ENCODE measurements at regions not wholly inside any gene's neighbourhood (a gene's known extent, or its start where the extent isn't known, plus 50 kb on each side); places are given as distances from the start of the nearest gene placed in this dataset.

DNA sequence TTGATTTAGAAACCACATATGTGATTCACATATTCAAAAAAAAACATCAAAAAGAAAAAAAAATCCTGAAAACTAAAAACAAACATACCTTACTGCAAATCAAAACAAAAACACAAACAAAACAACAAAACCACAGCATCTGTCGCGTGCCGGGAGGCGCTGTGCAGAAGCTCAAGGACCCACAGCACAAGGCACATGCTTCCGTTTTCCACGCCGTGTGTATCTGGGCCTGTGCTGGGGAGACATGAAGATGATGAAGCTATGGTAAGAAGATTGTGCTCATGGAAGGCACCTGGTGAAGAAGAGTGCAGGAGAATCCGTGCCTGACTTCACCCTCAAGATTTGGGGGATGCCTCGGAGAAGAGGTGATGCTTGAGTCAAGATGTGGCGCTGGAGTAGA lies 788.9 kb upstream of the ARRDC4 start:
- no peak overlapping the region for H3K27ac ChIP-seq (ENCODE audit: extremely low read depth, low read depth, low read length)
- no peaks in the 10 kb centered on the region for H3K4me1 ChIP-seq (ENCODE audit: control insufficient read depth, insufficient read depth, low read length)
- TF ChIP-seq TCF7L2 (IDR thresholded peaks at IDR 0.05; ENCODE audit: borderline replicate concordance, low read depth, low read length) = no peak
- no peak for TF ChIP-seq OSR2 (tag by site-specific recombination; IDR thresholded peaks at IDR 0.05)
- TF ChIP-seq ZSCAN30 (tag by site-specific recombination; IDR thresholded peaks at IDR 0.05) = no peak
- no peak for TF ChIP-seq ZNF292 (tag by site-specific recombination; IDR thresholded peaks at IDR 0.05; ENCODE audit: borderline replicate concordance, low read depth)
- no peak for TF ChIP-seq ZNF658 (tag by site-specific recombination; IDR thresholded peaks at IDR 0.05)
- no peak for TF ChIP-seq GLIS2 (tag by site-specific recombination; IDR thresholded peaks at IDR 0.05)
- no peak for TF ChIP-seq ZNF48 (tag by site-specific recombination; IDR thresholded peaks at IDR 0.05)
- TF ChIP-seq ZNF324 (tag by site-specific recombination; IDR thresholded peaks at IDR 0.05) = no peak
- no peaks in the 10 kb centered on the region for H3K9me3 ChIP-seq (ENCODE audit: control insufficient read depth, insufficient read depth, low read depth, low read length)
- no peaks in the 10 kb centered on the region for H3K36me3 ChIP-seq (ENCODE audit: control insufficient read depth in 2 of 2, insufficient read depth in 1 of 2, low read length in 2 of 2)
- H3K4me3 ChIP-seq (ENCODE audit: low read depth, low read length) = no peak overlapping the region
- CTCF ChIA-PET = no interaction called here
- POLR2A ChIA-PET = no interaction called here

DNA sequence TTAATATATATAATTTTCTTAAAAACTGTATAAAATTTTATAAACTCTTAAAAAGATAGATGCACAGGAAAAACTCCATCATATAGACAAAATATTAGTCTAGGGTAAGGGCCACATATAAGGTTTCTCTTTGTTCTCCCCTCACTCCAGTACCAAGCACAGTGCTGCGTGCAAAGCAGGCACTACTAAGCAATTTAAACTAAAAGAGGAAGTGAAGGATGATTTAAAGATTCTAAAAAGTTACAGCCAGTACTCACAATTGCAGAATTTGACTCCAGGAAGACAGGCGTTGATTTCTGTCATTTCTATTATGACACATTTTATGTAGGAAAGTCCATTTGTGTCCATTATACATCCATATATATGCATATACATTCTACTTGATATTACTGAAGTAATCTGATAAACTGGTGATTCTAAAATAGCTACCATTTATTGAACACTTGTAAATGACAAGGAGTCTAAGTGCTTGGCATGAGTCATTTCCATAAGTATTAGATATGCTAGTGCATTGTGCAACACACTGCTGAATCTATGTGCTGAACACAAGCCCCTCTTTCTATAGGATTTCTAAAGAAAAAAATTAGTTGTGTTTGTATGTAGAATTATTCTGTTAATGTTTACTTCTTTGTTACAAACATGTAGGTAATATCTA lies 785.5 kb upstream of the ARRDC4 start:
- Histone ChIP-seq H3K27ac (ENCODE audit: extremely low read depth, low read depth, low read length) (no peak overlapping the region), H3K36me3 (ENCODE audit: control insufficient read depth in 2 of 2, insufficient read depth in 1 of 2, low read length in 2 of 2) (no peaks in the 10 kb centered on the region), H3K9me3 (ENCODE audit: control insufficient read depth, insufficient read depth, low read depth, low read length) (no peaks in the 10 kb centered on the region), H3K4me3 (ENCODE audit: low read depth, low read length) (no peak overlapping the region), H3K4me1 (ENCODE audit: control insufficient read depth, insufficient read depth, low read length) (no peaks in the 10 kb centered on the region)
- CTCF ChIA-PET = interaction anchor here (0.6 to 0.7 kb wide), 2 partner anchors 92 to 132 kb away, joined by 3 read pairs; no protein-coding TSS in a partner anchor
- TF ChIP-seq ZEB2 (tag by site-specific recombination; IDR thresholded peaks at IDR 0.05) (no peak), GLI2 (tag by site-specific recombination; IDR thresholded peaks at IDR 0.05; ENCODE audit: borderline replicate concordance, low read depth) (no peak), HOXC10 (CRISPR knock-in tag; IDR thresholded peaks at IDR 0.05) (no peak), ZNF785 (tag by site-specific recombination; IDR thresholded peaks at IDR 0.05) (no peak), ZNF623 (tag by site-specific recombination; IDR thresholded peaks at IDR 0.05) (no peak), ZNF548 (tag by site-specific recombination; IDR thresholded peaks at IDR 0.05) (no peak), ZNF664 (tag by site-specific recombination; IDR thresholded peaks at IDR 0.05) (no peak), KLF8 (tag by site-specific recombination; IDR thresholded peaks at IDR 0.05) (no peak), EGR2 (tag by site-specific recombination; IDR thresholded peaks at IDR 0.05; ENCODE audit: low read depth) (no peak)
- TF ChIP-seq, protein P1, sequence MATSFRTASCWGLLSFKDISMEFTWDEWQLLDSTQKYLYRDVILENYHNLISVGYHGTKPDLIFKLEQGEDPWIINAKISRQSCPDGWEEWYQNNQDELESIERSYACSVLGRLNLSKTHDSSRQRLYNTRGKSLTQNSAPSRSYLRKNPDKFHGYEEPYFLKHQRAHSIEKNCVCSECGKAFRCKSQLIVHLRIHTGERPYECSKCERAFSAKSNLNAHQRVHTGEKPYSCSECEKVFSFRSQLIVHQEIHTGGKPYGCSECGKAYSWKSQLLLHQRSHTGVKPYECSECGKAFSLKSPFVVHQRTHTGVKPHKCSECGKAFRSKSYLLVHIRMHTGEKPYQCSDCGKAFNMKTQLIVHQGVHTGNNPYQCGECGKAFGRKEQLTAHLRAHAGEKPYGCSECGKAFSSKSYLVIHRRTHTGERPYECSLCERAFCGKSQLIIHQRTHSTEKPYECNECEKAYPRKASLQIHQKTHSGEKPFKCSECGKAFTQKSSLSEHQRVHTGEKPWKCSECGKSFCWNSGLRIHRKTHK (tag by site-specific recombination; IDR thresholded peaks at IDR 0.05) = no peak
- TF ChIP-seq, protein P2, sequence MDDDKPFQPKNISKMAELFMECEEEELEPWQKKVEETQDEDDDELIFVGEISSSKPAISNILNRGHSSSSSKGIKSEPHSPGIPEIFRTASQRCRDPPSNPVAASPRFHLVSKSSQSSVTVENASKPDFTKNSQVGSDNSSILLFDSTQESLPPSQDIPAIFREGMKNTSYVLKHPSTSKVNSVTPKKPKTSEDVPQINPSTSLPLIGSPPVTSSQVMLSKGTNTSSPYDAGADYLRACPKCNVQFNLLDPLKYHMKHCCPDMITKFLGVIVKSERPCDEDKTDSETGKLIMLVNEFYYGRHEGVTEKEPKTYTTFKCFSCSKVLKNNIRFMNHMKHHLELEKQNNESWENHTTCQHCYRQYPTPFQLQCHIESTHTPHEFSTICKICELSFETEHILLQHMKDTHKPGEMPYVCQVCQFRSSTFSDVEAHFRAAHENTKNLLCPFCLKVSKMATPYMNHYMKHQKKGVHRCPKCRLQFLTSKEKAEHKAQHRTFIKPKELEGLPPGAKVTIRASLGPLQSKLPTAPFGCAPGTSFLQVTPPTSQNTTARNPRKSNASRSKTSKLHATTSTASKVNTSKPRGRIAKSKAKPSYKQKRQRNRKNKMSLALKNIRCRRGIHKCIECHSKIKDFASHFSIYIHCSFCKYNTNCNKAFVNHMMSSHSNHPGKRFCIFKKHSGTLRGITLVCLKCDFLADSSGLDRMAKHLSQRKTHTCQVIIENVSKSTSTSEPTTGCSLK (tag by site-specific recombination; IDR thresholded peaks at IDR 0.05) = no peak
- TF ChIP-seq, protein P3, sequence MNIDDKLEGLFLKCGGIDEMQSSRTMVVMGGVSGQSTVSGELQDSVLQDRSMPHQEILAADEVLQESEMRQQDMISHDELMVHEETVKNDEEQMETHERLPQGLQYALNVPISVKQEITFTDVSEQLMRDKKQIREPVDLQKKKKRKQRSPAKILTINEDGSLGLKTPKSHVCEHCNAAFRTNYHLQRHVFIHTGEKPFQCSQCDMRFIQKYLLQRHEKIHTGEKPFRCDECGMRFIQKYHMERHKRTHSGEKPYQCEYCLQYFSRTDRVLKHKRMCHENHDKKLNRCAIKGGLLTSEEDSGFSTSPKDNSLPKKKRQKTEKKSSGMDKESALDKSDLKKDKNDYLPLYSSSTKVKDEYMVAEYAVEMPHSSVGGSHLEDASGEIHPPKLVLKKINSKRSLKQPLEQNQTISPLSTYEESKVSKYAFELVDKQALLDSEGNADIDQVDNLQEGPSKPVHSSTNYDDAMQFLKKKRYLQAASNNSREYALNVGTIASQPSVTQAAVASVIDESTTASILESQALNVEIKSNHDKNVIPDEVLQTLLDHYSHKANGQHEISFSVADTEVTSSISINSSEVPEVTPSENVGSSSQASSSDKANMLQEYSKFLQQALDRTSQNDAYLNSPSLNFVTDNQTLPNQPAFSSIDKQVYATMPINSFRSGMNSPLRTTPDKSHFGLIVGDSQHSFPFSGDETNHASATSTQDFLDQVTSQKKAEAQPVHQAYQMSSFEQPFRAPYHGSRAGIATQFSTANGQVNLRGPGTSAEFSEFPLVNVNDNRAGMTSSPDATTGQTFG (tag by site-specific recombination; IDR thresholded peaks at IDR 0.05; ENCODE audit: borderline replicate concordance) = no peak
- TF ChIP-seq, protein P4, sequence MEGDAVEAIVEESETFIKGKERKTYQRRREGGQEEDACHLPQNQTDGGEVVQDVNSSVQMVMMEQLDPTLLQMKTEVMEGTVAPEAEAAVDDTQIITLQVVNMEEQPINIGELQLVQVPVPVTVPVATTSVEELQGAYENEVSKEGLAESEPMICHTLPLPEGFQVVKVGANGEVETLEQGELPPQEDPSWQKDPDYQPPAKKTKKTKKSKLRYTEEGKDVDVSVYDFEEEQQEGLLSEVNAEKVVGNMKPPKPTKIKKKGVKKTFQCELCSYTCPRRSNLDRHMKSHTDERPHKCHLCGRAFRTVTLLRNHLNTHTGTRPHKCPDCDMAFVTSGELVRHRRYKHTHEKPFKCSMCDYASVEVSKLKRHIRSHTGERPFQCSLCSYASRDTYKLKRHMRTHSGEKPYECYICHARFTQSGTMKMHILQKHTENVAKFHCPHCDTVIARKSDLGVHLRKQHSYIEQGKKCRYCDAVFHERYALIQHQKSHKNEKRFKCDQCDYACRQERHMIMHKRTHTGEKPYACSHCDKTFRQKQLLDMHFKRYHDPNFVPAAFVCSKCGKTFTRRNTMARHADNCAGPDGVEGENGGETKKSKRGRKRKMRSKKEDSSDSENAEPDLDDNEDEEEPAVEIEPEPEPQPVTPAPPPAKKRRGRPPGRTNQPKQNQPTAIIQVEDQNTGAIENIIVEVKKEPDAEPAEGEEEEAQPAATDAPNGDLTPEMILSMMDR (tag by site-specific recombination; IDR thresholded peaks at IDR 0.05) = no peak
- POLR2A ChIA-PET = no interaction called here

All from HEK293 (cell line).